VCaP (cell line): ENCODE measurements at regions not wholly inside any gene's neighbourhood (a gene's known extent, or its start where the extent isn't known, plus 50 kb on each side); places are given as distances from the start of the nearest gene placed in this dataset.

Experiments
- H3K27ac ChIP-seq: fragments of 450-650 bp; 2 replicates; pipeline ENCODE4 v1.5.1; 2017
- CTCF ChIP-seq: fragments of 450-650 bp; conservative IDR thresholded peaks from 2 replicates; pipeline ENCODE4 v1.5.1; 2017; ENCODE audit warnings: mild to moderate bottlenecking, moderate library complexity

- no peak for TF ChIP-seq CTCF
- no peak overlapping the region for H3K27ac ChIP-seq
Observed at GRCh38 chrX:98459669-98460068, 1576.0 kb downstream of the RPA4 start.

GRCh38 chrX:98480606-98481005, 1596.9 kb downstream of the RPA4 start:
- TF ChIP-seq CTCF = no peak
- H3K27ac ChIP-seq = no peak overlapping the region

- no peak overlapping the region for H3K27ac ChIP-seq
- TF ChIP-seq CTCF = no peak
Observed at GRCh38 chrX:98481636-98482035, 1597.9 kb downstream of the RPA4 start.

- TF ChIP-seq CTCF = no peak
- H3K27ac ChIP-seq = no peak overlapping the region
Observed at GRCh38 chrX:98490670-98491069, 1607.0 kb downstream of the RPA4 start.

GRCh38 chrX:98501426-98501825, 1617.7 kb downstream of the RPA4 start:
- no peak for TF ChIP-seq CTCF
- H3K27ac ChIP-seq = no peak overlapping the region

GRCh38 chrX:98506907-98507306, 1623.2 kb downstream of the RPA4 start:
- no peak for TF ChIP-seq CTCF
- no peak overlapping the region for H3K27ac ChIP-seq

GRCh38 chrX:98514032-98514431, 1630.3 kb downstream of the RPA4 start:
- no peak for TF ChIP-seq CTCF
- no peak overlapping the region for H3K27ac ChIP-seq

GRCh38 chrX:98516120-98516519, 1632.4 kb downstream of the RPA4 start:
- TF ChIP-seq CTCF = no peak
- H3K27ac ChIP-seq = no peak overlapping the region
